ENCODE measurements at regions not wholly inside any gene's neighbourhood (a gene's known extent, or its start where the extent isn't known, plus 50 kb on each side); places are given as distances from the start of the nearest gene placed in this dataset.

- H3K27ac ChIP-seq = no peak overlapping the region
- no peak for DNase-seq (ENCODE audit: low spot score)
- 87% methylated on average over 3 of the region's 3 CpGs for WGBS
- no peaks in the 10 kb centered on the region for H3K4me1 ChIP-seq (replicated peaks)
- H3K9me3 ChIP-seq = no peaks in the 10 kb centered on the region
- no peak for TF ChIP-seq POLR2AphosphoS5 (IDR thresholded peaks at IDR 0.05)
- TF ChIP-seq CTCF (IDR thresholded peaks at IDR 0.05) = no peak
- TF ChIP-seq POLR2A (IDR thresholded peaks at IDR 0.05) = no peak
- H3K4me3 ChIP-seq = no peak overlapping the region
- intact Hi-C loops (cut with DNase I) = no loop called here
- H3K27me3 ChIP-seq (replicated peaks; ENCODE audit: insufficient read depth) = no peaks in the 10 kb centered on the region
- H3K36me3 ChIP-seq = no peaks in the 10 kb centered on the region
Measured at GRCh38 chr13:88303157-88303556, 632.0 kb downstream of the SLITRK5 start.

GRCh38 chr13:88303605-88304004 is 632.4 kb downstream of the SLITRK5 start:
- intact Hi-C loops (cut with DNase I) = no loop called here
- no peak overlapping the region for H3K27ac ChIP-seq
- DNase-seq (ENCODE audit: low spot score) = no peak
- no peaks in the 10 kb centered on the region for H3K9me3 ChIP-seq
- no peaks in the 10 kb centered on the region for H3K27me3 ChIP-seq (replicated peaks; ENCODE audit: insufficient read depth)
- H3K36me3 ChIP-seq = no peaks in the 10 kb centered on the region
- 85% methylated on average over 4 of the region's 4 CpGs for WGBS
- H3K4me1 ChIP-seq (replicated peaks) = no peaks in the 10 kb centered on the region
- TF ChIP-seq CTCF (IDR thresholded peaks at IDR 0.05) (no peak), POLR2AphosphoS5 (IDR thresholded peaks at IDR 0.05) (no peak), POLR2A (IDR thresholded peaks at IDR 0.05) (no peak)
- no peak overlapping the region for H3K4me3 ChIP-seq

GRCh38 chr13:88314496-88314895 is 643.3 kb downstream of the SLITRK5 start:
- intact Hi-C loops (cut with DNase I) = no loop called here
- no peaks in the 10 kb centered on the region for H3K36me3 ChIP-seq
- no peaks in the 10 kb centered on the region for H3K27me3 ChIP-seq (replicated peaks; ENCODE audit: insufficient read depth)
- TF ChIP-seq CTCF (IDR thresholded peaks at IDR 0.05) (no peak), POLR2AphosphoS5 (IDR thresholded peaks at IDR 0.05) (no peak), POLR2A (IDR thresholded peaks at IDR 0.05) (no peak)
- no peak overlapping the region for H3K27ac ChIP-seq
- 79% methylated on average over 1 of the region's 1 CpG for WGBS
- no peaks in the 10 kb centered on the region for H3K4me1 ChIP-seq (replicated peaks)
- H3K4me3 ChIP-seq = no peak overlapping the region
- DNase-seq (ENCODE audit: low spot score) = no peak
- H3K9me3 ChIP-seq = no peaks in the 10 kb centered on the region

GRCh38 chr13:88329066-88329465 is 657.9 kb downstream of the SLITRK5 start:
- DNase-seq (ENCODE audit: low spot score) = no peak
- no peaks in the 10 kb centered on the region for H3K36me3 ChIP-seq
- WGBS = 69% methylated on average over 3 of the region's 3 CpGs
- no peak overlapping the region for H3K27ac ChIP-seq
- H3K27me3 ChIP-seq (replicated peaks; ENCODE audit: insufficient read depth) = no peaks in the 10 kb centered on the region
- H3K4me1 ChIP-seq (replicated peaks) = no peaks in the 10 kb centered on the region
- intact Hi-C loops (cut with DNase I) = no loop called here
- H3K4me3 ChIP-seq = no peak overlapping the region
- no peaks in the 10 kb centered on the region for H3K9me3 ChIP-seq
- TF ChIP-seq CTCF (IDR thresholded peaks at IDR 0.05) = no peak
- no peak for TF ChIP-seq POLR2AphosphoS5 (IDR thresholded peaks at IDR 0.05)
- TF ChIP-seq POLR2A (IDR thresholded peaks at IDR 0.05) = no peak

- DNase-seq (ENCODE audit: low spot score) = no peak
- Histone ChIP-seq H3K27me3 (replicated peaks; ENCODE audit: insufficient read depth) (no peaks in the 10 kb centered on the region), H3K9me3 (no peaks in the 10 kb centered on the region), H3K4me1 (replicated peaks) (no peaks in the 10 kb centered on the region), H3K27ac (no peak overlapping the region), H3K4me3 (no peak overlapping the region), H3K36me3 (no peaks in the 10 kb centered on the region)
- 79% methylated on average over 8 of the region's 8 CpGs for WGBS
- intact Hi-C loops (cut with DNase I) = no loop called here
- TF ChIP-seq POLR2AphosphoS5 (IDR thresholded peaks at IDR 0.05) (no peak), POLR2A (IDR thresholded peaks at IDR 0.05) (no peak), CTCF (IDR thresholded peaks at IDR 0.05) (no peak)
Measured at GRCh38 chr13:88339271-88339741, 668.1 kb downstream of the SLITRK5 start.

All from prostate gland (tissue), 2 donors.